ENCODE measurements at regions not wholly inside any gene's neighbourhood (a gene's known extent, or its start where the extent isn't known, plus 50 kb on each side); places are given as distances from the start of the nearest gene placed in this dataset.

DNA sequence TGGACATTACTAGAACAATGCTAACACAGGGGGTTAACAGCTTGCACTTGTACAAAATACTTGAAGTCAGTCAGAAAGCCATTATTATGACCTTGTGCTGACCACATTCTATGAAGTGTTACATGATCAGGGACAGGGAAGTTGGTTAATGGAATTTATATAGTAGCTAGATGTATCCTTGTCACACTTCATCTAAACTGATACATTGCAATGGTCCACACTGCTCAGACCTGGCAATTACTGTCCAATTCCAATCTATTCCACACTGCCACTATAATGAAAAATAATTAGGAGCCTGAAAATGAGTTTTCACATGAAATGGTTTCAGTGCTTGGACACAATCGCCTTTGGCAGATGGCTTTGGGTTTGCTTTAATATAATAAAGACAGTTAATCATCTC lies 850.8 kb downstream of the EPHA7 start:
- TF ChIP-seq, protein P1, sequence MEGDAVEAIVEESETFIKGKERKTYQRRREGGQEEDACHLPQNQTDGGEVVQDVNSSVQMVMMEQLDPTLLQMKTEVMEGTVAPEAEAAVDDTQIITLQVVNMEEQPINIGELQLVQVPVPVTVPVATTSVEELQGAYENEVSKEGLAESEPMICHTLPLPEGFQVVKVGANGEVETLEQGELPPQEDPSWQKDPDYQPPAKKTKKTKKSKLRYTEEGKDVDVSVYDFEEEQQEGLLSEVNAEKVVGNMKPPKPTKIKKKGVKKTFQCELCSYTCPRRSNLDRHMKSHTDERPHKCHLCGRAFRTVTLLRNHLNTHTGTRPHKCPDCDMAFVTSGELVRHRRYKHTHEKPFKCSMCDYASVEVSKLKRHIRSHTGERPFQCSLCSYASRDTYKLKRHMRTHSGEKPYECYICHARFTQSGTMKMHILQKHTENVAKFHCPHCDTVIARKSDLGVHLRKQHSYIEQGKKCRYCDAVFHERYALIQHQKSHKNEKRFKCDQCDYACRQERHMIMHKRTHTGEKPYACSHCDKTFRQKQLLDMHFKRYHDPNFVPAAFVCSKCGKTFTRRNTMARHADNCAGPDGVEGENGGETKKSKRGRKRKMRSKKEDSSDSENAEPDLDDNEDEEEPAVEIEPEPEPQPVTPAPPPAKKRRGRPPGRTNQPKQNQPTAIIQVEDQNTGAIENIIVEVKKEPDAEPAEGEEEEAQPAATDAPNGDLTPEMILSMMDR (conservative IDR thresholded peaks at IDR 0.05 in 1 of 2, IDR thresholded peaks at IDR 0.05 in 1 of 2; ENCODE audit: low read depth in 1 of 2, low read length in 2 of 2): no peak
- TF ChIP-seq EZH2 (IDR thresholded peaks at IDR 0.05; ENCODE audit: low read length, missing control alignments): no peak

All from fibroblast of lung (primary cell).